IPS-NIHi11 (cell line): ENCODE measurements at regions not wholly inside any gene's neighbourhood (a gene's known extent, or its start where the extent isn't known, plus 50 kb on each side); places are given as distances from the start of the nearest gene placed in this dataset.

Source experiments
- DNase-seq: peaks from one replicate; pipeline ENCODE4 v3.0.0; 2012; ENCODE audit warnings: mixed read lengths, low spot score

- no peak for DNase-seq
Observed at GRCh38 chr5:96588539-96588938, 73.6 kb upstream of the CAST start.

DNA sequence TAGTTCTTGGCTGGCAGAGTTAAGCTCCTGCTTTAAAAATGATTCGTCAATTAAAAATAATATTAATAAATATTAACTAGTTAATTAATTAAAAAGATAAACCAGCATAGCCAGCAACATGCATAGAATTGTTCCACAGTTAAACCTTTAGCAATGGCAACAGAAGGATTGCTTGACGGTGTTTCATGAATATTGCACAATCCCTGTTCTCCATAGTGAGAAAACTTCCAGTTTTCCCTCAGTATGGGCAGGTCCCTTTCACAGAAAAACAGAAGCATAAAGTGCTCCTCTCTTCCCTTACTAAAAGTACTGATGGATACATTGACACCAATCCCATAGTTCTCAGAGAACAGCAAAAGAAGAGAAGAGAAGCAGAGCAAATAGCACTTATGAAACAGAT lies 71.4 kb upstream of the CAST start:
- no peak for DNase-seq

- DNase-seq, result peak; percentile 58
Observed at GRCh38 chr5:96595300-96596090, 66.7 kb upstream of the CAST start.

DNA sequence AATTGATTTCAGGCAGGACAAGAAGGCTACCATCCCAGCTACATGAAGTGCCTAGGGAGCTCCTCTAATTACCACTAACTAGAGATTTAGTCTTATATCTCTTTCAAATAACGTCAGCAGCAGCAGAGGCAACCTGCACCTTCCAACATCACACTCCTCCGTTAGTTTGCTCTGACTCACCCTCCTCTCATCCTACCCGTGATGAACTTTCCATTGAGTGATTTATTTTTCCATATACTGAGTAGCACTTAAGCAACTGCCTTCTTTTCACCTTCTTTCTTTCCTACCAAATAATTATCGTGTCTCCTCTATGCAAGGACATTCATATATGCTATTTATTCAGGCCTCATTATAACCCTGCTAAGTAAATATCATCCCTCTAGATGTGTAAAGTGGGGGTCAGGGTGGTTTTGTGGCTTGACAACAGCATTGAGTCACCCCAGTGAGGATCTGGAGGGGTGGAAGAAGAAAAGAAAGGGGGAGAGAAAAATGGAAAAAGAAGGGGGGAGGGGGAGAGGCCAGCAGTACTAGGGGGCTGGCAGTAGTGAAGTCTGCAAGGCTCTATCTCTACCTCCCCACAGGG lies 64.6 kb upstream of the CAST start:
- no peak for DNase-seq

DNA sequence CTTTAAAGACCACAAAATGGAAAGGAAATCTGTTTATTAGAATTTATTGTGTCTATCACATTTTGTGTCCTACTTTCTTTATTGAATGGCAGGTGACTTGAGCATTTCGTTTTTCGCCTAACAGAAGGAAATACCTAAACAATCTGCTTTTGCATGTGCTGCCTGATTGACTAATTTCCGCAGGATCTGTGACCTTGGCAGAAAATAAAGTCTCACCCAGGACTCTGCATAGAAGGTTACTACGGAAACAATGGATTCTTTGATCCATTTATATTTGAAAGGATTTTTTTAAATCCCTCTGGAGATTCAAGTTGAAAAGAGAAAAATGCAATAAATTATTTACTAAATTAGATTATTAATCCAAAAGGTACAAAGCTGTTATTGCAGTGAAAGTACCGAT lies 61.0 kb upstream of the CAST start:
- DNase-seq, result no peak

DNA sequence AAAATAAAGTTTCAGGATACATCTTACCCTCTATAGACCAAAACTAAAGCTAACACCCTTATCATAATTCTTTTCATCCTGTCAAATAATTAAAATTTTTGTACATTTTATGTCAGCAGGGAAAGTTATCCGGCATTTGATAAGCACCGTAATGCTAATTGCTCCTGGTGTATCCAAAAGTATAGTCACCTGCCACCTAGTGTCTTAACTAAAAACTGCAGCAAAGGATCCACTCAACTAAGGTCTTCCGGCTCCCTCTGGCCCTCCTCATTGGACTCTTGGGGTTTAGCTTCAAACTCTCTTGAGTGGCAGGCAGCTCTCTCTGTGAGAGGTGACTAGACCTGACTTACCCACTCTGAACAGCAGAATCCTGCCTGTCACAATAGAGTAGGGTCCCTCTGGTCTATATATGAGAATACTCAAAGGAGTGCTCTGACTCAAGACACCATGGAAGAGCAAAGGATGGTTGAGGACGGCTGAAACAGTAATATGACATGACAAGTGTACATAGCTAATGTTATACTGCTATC lies 60.4 kb upstream of the CAST start:
- DNase-seq, result peak; percentile 72

GRCh38 chr5:96602776-96603175 lies 59.4 kb upstream of the CAST start:
- no peak for DNase-seq

DNA sequence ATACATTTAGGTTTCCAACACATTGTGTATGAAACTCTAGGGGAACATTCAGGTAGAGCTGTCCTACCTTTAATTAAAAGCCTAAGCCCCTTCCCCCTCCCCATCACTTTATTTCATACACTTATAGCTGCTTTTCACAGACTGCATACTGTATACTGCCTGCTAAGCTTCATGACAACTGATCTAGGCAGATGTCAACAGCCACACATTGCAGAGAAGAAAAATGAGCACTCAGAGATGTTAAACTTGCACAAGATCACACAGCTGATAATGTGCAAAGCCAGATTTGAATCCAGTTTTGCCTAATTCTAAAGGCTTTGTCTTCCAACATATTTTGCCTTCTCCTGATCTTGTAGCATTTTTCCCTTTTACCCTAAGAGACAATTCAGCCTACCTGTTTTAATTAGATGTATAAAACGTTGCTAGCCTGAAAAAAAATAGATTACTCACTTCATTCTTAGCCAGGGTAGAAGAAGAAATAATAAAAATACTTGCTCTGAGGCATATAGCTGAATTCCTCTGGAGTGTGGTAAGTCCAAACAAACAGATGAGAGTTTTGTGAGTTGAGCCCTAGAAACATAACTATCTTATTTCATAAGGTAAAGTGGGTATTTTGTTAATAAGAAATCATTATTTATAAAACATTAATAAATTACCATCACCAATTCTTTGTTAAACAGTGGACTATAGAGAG lies 56.9 kb upstream of the CAST start:
- no peak for DNase-seq

DNA sequence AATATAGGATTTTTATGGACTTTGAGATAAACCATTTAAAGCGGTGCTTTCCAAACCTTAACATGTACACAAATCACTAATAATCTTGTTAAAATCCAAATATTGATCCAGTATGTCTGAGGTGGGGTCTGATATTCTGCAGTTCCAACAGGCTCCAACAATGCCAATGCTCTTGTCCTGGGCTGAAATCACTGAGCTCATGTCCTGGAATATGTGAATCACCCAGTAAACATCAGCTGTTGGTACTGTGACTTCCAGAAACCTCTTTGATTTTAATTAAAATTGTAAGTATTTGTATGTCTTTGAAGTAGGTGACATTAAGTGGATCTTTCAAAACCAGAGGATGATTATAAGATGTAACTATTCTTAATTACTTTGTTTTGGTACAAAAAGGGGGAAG lies 52.8 kb upstream of the CAST start:
- no peak for DNase-seq

DNA sequence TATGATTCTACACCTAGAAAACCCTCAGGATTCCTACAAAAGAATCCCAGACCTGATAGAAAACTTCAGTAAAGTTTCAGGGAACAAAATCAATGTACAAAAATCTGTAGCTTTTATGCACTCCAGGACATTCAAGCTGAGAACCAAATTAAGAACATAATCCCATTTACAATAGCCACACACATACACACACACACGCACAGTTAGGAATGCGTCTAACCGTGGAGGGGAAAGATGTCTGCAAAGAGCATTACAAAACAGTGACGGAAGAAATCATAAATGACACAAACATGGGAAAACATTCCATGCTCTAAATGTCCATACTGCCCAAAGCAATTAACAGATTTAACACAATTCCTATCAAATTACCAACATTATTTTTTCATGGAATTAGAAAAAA lies 51.4 kb upstream of the CAST start:
- no peak for DNase-seq

GRCh38 chr5:96611946-96612345 lies 50.2 kb upstream of the CAST start:
- DNase-seq, result no peak
